Left kidney (tissue), 1 donor: ENCODE measurements at regions not wholly inside any gene's neighbourhood (a gene's known extent, or its start where the extent isn't known, plus 50 kb on each side); places are given as distances from the start of the nearest gene placed in this dataset.

Source experiments
- DNase-seq: peaks from one replicate; pipeline ENCODE4 v3.0.0-alpha.2; 2013

DNA sequence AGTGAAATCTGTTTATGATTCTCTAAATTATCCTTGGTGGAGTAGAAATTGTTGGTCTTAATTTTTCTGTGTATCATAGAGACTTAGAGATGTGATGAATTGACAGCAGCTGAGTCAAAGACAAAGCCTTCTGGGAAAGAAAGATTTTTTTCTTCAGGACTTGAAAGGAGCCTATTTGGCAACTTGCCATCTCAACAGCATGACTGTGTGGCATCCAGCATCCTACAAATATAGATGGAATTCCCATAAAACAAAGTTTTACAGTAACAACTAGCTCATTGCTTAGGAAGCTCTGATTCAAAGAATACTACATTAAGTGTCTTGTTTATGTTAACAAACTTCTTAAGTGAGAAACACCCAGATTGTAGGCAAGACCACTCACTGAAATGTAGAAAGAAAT is 79.2 kb upstream of the SETBP1 start:
- no peak for DNase-seq

DNA sequence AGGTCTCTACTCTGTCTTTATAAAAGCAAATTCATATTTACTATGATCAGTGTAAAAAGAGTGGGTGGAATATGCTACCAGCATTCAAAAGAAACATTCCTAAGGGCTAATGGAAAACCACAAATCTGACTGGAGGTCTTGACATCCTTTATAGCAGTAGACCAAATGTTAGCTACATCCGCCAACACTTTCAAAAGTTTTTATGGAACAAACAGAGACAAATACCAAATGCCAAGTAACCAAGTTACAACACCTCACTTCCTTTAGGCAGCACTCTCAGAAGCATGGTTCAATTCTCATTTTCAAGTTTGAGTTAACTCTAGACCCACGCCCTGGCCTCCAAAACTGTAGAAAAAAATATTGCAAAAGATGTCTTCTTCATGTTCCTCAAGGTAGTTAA is 78.3 kb upstream of the SETBP1 start:
- DNase-seq, result no peak

DNA sequence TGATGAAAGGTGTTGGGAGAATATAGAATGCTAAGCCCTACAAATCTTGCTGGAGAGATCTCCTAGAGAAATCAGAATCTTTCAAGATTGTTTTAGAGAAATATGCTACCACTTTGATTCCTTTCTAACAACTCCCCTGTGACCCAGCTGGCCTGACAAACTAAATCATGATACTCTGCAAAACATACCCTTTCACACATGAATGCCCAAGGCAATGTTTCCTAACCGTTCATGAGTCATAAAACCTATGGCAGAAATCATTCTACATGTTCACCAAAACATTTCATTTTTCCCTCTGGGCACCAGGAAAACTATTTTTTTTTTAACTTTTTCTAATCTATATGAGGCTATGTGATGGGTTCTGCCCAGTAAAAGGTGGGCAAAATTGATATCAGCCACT is 77.8 kb upstream of the SETBP1 start:
- no peak for DNase-seq

DNA sequence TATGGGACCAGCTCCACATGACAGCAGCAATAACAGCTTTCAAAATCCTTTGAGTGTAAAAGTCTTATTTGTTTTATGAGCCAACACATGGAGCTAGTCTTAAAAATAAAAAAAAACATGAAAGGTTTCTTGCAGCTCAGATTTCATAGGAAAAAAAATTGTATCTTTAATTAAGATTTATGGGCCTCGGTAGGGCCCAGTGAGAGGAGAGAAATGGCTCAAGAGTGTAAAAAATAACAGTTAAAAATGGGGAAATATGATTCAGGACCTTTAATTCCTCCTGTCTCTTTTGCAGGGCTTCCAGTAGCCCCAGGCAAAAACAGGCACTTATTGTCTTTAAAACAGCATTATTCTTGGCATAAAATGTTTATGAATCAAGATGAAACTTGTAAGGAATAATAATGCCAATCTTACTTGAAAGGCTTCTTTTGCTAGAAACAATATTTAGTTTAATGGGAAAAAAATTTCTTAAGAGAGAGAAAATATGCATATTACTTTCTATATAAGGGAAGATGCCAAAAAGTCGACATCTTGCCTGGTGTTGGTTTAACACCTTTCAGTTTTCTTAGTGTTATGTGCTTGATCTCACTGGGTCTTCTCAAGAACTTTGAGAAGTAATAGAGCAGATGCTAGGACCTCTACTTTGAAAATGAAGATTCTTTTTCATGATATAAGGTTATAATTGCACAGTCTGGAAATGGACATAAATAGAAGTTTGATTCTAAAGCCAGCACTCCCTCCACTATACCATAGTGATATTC is 71.3 kb upstream of the SETBP1 start:
- DNase-seq, result peak; percentile 22

DNA sequence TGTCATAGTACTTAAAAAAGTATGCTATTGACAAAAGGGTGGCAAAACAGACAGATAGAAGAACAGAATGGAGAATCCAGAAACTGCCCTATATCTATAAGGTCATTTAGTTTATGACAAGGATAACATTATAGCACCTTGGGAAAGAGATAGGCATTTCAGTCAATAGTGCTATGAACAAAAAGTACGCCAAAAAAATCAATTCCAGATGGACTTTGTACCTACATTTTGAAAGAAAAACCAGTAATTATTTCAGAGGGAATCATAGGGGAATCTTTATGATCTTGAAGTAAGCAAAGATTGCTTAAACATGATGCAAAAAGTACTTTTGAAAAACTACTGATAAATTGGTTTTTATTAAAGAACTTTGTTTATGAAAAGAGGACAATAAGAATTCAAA is 59.9 kb upstream of the SETBP1 start:
- DNase-seq, result no peak

DNA sequence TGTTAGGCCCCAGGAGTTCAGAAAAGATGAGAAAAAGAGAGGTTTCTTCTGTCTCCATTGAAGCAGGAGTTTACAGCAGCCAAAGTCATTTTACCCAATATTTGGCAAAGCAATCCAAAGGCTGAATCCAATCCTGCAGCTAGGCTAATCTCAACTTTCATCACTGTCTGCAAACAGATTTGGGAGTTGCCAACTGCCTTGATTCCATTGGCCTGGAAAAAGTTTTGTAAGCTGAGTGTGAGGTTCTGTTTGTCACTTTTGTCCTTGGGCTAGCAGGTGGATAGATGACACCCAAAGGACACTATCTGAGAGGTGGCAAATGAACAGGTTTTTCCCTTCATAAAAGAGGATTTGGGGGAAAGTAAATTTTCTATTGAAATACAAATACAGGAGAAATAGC is 56.6 kb upstream of the SETBP1 start:
- DNase-seq, result no peak

DNA sequence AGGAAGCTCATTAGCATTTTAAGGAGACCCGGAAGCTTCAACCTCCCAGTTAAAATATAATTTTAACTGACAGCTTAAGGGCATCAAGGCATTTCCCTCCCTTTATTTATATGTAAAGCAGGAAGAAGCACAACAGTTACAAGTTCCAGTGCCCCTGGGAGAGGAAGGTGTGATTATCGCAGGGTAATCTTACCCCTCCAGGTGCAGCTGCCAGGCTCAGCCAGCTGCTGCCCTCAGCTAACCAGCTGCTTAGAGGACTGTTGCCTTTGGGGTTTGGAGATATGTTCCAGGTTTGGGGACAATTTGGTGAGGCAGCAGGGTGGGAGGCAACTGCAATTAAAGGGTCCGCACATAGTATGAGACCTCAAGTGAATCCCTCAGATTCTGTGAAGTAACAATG is 55.3 kb upstream of the SETBP1 start:
- DNase-seq, result no peak

DNA sequence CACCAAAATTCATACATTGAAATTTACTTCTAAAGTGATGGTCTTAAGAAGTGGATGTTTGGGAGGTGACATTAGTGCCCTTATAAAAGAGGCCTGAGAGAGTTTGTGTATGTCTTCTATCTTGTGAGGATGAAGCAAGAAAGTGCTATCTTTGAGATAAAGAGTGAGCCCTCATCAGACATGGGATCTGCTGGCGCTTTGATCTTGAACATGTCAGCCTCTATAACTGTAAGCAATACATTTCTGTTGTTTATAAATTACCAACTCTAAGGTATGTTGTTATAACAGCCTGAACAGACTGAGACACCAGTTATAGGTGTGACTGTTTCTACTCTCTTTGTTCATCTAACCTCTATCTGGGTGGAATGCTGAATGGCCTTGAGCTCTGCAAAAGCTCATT is 54.5 kb upstream of the SETBP1 start:
- DNase-seq, result no peak

DNA sequence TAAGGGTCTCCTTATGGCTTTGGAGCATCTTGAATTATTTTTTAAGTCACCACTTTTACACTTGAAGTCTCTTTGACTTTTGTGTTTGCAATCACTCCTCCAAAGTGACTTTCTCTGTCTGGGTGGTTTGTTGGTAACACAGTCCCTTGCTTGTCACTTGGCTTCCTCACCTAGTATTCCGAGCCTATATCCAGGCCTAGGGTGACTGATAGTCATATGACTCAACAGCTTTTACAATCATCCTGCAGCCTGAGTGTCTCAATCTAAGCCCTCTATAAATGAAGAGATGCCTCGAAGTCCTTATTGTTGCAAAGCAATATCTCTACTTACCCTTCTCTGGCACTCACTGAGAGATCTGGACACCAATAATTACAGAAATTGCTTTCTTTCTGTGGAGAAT is 53.9 kb upstream of the SETBP1 start:
- DNase-seq, result no peak

DNA sequence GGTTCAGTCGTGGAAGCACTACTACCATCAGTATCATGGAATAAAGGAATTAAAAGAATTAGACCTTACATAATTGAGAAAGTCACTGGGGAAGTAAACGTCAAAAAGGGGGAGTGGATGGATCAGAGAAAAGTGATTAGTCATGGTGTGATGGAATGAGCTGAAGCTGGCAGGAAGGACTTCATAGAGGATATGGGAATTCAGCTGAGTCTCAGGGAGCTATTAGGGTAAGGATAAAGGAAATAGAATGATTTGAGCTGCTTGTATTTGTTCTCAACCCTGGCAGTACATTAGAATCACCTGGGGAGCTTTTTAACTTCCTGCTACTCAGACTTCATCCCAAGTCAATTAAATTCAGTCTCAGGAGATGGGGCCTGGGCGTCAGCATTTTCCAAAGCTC is 53.4 kb upstream of the SETBP1 start:
- DNase-seq, result no peak

DNA sequence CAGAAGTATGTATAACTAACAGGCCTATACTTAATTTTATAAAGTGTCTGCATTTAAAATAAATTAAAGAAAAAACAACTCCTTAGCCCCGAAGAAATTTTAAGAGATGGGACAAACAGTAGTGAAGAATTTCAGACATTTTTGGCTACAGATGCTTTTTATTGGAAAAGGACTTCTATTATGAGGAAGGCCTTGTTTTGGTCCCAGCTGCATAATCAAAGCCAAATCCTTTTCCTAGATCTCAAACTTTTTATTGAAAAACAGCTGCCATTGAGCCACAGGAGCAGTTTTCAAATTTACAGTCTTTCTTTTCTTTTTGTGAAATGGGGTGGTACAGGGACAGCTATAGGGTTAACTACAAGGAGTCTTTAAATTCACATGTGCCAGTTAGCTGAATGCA is 51.3 kb upstream of the SETBP1 start:
- DNase-seq, result no peak

DNA sequence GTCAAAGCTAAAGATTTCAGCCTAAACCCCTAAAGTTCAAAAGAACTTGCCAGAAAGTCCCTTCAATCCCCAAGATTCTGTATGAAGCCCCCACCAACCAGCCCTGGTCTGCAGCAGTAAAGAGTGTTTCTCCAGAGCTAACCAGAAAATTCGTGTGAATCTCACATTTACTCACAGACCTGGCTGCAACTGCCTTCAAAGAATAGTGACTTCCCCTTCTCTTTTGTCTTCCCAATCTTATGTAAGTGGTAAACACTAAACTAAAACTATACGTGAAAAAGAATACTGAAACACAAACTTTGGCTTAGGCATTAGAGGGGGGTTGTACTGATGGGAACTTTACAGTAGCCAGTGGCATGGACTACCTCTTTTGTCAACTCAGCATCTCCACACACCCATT is 50.6 kb upstream of the SETBP1 start:
- no peak for DNase-seq
